Loucy (cell line): ENCODE measurements at regions not wholly inside any gene's neighbourhood (a gene's known extent, or its start where the extent isn't known, plus 50 kb on each side); places are given as distances from the start of the nearest gene placed in this dataset.

ENCODE experiments used
- H2AFZ ChIP-seq: fragments of 200-600 bp; sonication (generic); 2 replicates; pipeline ENCODE4 v1.6.0; 2016; ENCODE audit warnings: antibody characterized with exemption, mild to moderate bottlenecking, low read length, moderate library complexity
- H3F3A ChIP-seq: fragments of 200-600 bp; 2 replicates; pipeline ENCODE4 v1.6.0; 2016; ENCODE audit warnings: antibody characterized with exemption, low read depth, mild to moderate bottlenecking
- H3K27me3 ChIP-seq: fragments of 200-600 bp; sonication (generic); 2 replicates; pipeline ENCODE4 v1.6.1; 2014; ENCODE audit warnings: low read length, mild to moderate bottlenecking; ENCODE audit not compliant: insufficient read depth, poor library complexity, severe bottlenecking
- H3K36me3 ChIP-seq: fragments of 200-600 bp; sonication (generic); 2 replicates; pipeline ENCODE4 v1.6.1; 2016; ENCODE audit warnings: low read length; ENCODE audit not compliant: insufficient read depth
- H3K4me1 ChIP-seq: fragments of 200-600 bp; sonication (generic); 2 replicates; pipeline ENCODE4 v1.5.1; 2014; ENCODE audit warnings: low read length, mild to moderate bottlenecking; ENCODE audit not compliant: insufficient read depth, poor library complexity, severe bottlenecking
- H3K4me2 ChIP-seq: fragments of 200-600 bp; sonication (generic); 2 replicates; pipeline ENCODE4 v1.6.0; 2014; ENCODE audit warnings: antibody characterized with exemption, low read length, low read depth, mild to moderate bottlenecking; ENCODE audit not compliant: poor library complexity, severe bottlenecking
- H3K4me3 ChIP-seq: fragments of 200-600 bp; sonication (generic); 2 replicates; pipeline ENCODE4 v1.5.1; 2014; ENCODE audit warnings: low read length, mild to moderate bottlenecking, mixed read lengths; ENCODE audit not compliant: poor library complexity, severe bottlenecking
- H3K79me2 ChIP-seq: fragments of 200-600 bp; sonication (generic); 2 replicates; pipeline ENCODE4 v1.6.1; 2014; ENCODE audit warnings: low read length; ENCODE audit not compliant: insufficient read depth
- H3K9ac ChIP-seq: fragments of 200-600 bp; sonication (generic); 2 replicates; pipeline ENCODE4 v1.6.0; 2014; ENCODE audit warnings: mild to moderate bottlenecking, low read depth, low read length, moderate library complexity; ENCODE audit not compliant: poor library complexity, severe bottlenecking
- H3K9me2 ChIP-seq: fragments of 200-600 bp; sonication (generic); replicated peaks from 2 replicates; pipeline ENCODE4 v1.6.1; 2016; ENCODE audit warnings: low read depth, low read length, mixed read lengths
- H3K9me3 ChIP-seq: fragments of 200-600 bp; sonication (generic); 2 replicates; pipeline ENCODE4 v1.6.1; 2014; ENCODE audit warnings: mild to moderate bottlenecking, antibody characterized with exemption, low read length, low read depth; ENCODE audit not compliant: insufficient read depth
- H4K20me1 ChIP-seq: fragments of 200-600 bp; sonication (generic); 2 replicates; pipeline ENCODE4 v1.6.0; 2014; ENCODE audit warnings: antibody characterized with exemption, low read length, mild to moderate bottlenecking; ENCODE audit not compliant: insufficient read depth, poor library complexity, severe bottlenecking
- EZH2phosphoT487 ChIP-seq: fragments of 200-600 bp; IDR thresholded peaks from 2 replicates; pipeline ENCODE4 v1.6.1; 2018; ENCODE audit warnings: antibody characterized with exemption, mild to moderate bottlenecking, moderate library complexity, borderline replicate concordance
- TF ChIP-seq, protein P1 (sequence below): fragments of 200-600 bp; sonication (generic); conservative IDR thresholded peaks from 2 replicates; pipeline ENCODE4 v1.5.1; 2014; ENCODE audit warnings: mild to moderate bottlenecking, antibody characterized with exemption, low read length

DNA sequence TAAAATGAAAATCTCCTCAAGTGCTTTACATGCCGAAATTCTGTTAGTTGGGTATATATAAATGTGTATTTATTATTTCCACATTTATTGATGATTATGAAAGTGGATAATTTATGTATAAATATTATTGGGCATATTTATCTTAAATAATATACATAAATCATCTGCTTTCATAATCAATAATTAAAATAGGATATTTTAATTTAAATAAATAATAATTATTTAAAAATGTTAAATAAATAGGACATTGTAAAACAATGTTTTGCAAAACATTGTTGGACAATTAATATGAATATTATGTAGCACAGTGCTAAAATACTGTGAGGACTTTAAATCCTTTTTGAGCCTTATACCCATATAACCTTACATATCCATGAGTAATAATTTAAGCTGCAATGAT is 786.5 kb upstream of the CITED2 start:
- Histone ChIP-seq H4K20me1 (no peaks in the 10 kb centered on the region), H3K9me3 (no peaks in the 10 kb centered on the region), H3K4me1 (no peaks in the 10 kb centered on the region), H3K79me2 (no peaks in the 10 kb centered on the region), H3K9me2 (no peaks in the 10 kb centered on the region; the same call in 1 of the 2 replicates), H3K4me3 (no peak overlapping the region), H2AFZ (no peak overlapping the region), H3K9ac (no peak overlapping the region), H3K36me3 (no peaks in the 10 kb centered on the region), H3F3A (no peaks in the 10 kb centered on the region), H3K27me3 (no peaks in the 10 kb centered on the region), H3K4me2 (no peak overlapping the region)
- TF ChIP-seq, protein P1, sequence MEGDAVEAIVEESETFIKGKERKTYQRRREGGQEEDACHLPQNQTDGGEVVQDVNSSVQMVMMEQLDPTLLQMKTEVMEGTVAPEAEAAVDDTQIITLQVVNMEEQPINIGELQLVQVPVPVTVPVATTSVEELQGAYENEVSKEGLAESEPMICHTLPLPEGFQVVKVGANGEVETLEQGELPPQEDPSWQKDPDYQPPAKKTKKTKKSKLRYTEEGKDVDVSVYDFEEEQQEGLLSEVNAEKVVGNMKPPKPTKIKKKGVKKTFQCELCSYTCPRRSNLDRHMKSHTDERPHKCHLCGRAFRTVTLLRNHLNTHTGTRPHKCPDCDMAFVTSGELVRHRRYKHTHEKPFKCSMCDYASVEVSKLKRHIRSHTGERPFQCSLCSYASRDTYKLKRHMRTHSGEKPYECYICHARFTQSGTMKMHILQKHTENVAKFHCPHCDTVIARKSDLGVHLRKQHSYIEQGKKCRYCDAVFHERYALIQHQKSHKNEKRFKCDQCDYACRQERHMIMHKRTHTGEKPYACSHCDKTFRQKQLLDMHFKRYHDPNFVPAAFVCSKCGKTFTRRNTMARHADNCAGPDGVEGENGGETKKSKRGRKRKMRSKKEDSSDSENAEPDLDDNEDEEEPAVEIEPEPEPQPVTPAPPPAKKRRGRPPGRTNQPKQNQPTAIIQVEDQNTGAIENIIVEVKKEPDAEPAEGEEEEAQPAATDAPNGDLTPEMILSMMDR, result no peak
- TF ChIP-seq EZH2phosphoT487, result no peak

DNA sequence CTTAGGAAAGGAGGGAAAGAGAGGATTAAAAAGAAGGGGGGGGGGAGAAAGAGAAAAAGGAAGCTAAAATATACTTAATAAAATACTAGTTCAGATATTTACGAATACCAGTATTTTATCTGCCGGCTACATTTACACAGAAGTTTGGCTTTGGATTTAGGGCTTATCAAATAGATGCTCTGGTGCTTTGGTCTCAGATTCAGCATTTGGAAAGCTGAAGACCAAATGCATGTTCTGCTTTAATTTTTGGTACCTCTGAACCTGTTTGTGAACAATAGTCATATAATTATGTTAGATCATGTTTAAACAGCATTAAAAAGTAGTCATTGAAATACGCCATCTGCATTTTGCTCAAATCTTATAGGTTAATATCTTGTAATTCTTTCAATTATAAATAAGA is 786.0 kb upstream of the CITED2 start:
- Histone ChIP-seq H3K9me3 (no peaks in the 10 kb centered on the region), H3K4me3 (no peak overlapping the region), H3F3A (no peaks in the 10 kb centered on the region), H3K36me3 (no peaks in the 10 kb centered on the region), H2AFZ (no peak overlapping the region), H3K27me3 (no peaks in the 10 kb centered on the region), H3K79me2 (no peaks in the 10 kb centered on the region), H3K9ac (no peak overlapping the region), H4K20me1 (no peaks in the 10 kb centered on the region), H3K9me2 (no peaks in the 10 kb centered on the region; the same call in 1 of the 2 replicates), H3K4me2 (no peak overlapping the region), H3K4me1 (no peaks in the 10 kb centered on the region)
- TF ChIP-seq, protein P1, result no peak
- no peak for TF ChIP-seq EZH2phosphoT487

GRCh38 chr6:140156131-140156530 is 781.7 kb upstream of the CITED2 start:
- Histone ChIP-seq H3F3A (no peaks in the 10 kb centered on the region), H3K4me2 (no peak overlapping the region), H3K36me3 (no peaks in the 10 kb centered on the region), H3K79me2 (no peaks in the 10 kb centered on the region), H3K9ac (no peak overlapping the region), H4K20me1 (no peaks in the 10 kb centered on the region), H3K9me2 (no peaks in the 10 kb centered on the region; the same call in 1 of the 2 replicates), H3K4me3 (no peak overlapping the region), H3K27me3 (no peaks in the 10 kb centered on the region), H2AFZ (no peak overlapping the region), H3K9me3 (no peaks in the 10 kb centered on the region), H3K4me1 (no peaks in the 10 kb centered on the region)
- TF ChIP-seq EZH2phosphoT487, result no peak
- TF ChIP-seq, protein P1, result no peak
